IPS DF 6.9 (cell line): ENCODE measurements at regions not wholly inside any gene's neighbourhood (a gene's known extent, or its start where the extent isn't known, plus 50 kb on each side); places are given as distances from the start of the nearest gene placed in this dataset.

Experiments
- DNase-seq: peaks from one replicate; pipeline ENCODE4 v3.0.0-alpha.2; 2013; ENCODE audit warnings: low read depth, low spot score
- H3K27ac ChIP-seq: one replicate; pipeline ENCODE4 v1.5.1; 2013; ENCODE audit warnings: low read length, control low read depth
- H3K27me3 ChIP-seq: 2 replicates; pipeline ENCODE4 v1.6.1; 2013; ENCODE audit warnings: mild to moderate bottlenecking, low read length; ENCODE audit not compliant: control insufficient read depth, insufficient read depth
- H3K36me3 ChIP-seq: 2 replicates; pipeline ENCODE4 v1.6.1; 2013; ENCODE audit warnings: low read length; ENCODE audit not compliant: control insufficient read depth, insufficient read depth
- H3K4me1 ChIP-seq: 2 replicates; pipeline ENCODE4 v1.6.1; 2013; ENCODE audit warnings: low read length; ENCODE audit not compliant: control insufficient read depth, insufficient read depth
- H3K4me3 ChIP-seq: 2 replicates; pipeline ENCODE4 v1.5.1; 2013; ENCODE audit warnings: mild to moderate bottlenecking, low read length
- H3K9me3 ChIP-seq: 2 replicates; pipeline ENCODE4 v1.6.1; 2013; ENCODE audit warnings: low read length, inconsistent platforms; ENCODE audit not compliant: control insufficient read depth, insufficient read depth
- WGBS: extraction: QIAGEN DNeasy Blood & Tissue Kit; methylation state at CpG from one replicate; pipeline ENCODE4 v1.1.7; 2013; ENCODE audit warnings: mixed read lengths, missing lambda C conversion rate; ENCODE audit not compliant: insufficient read length, insufficient coverage; 5-methylcytosine and 5-hydroxymethylcytosine counted together

DNA sequence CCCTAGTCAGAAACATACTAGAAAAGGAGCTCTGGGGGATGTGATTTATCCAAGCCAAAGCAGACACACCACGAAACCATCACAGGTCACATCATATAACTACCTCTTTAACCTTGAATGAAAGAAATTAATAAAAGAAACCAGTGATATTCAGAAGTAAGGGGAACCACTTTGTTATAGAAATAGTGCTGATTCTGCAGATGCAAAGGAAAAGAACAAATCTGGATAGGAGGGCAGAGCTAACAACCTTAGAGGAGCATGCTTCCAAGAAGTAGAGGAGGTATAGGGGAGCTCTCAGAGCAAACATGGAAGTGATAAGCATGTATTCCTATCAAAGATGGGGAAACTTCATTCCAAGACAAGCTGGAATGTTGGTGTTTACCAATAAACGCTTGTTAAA, 117.0 kb upstream of the MDM1 start:
- Histone ChIP-seq H3K36me3 (no peaks in the 10 kb centered on the region), H3K4me3 (no peak overlapping the region), H3K27me3 (no peaks in the 10 kb centered on the region), H3K9me3 (no peaks in the 10 kb centered on the region), H3K4me1 (no peaks in the 10 kb centered on the region; the same call in 1 of the 2 replicates), H3K27ac (no peak overlapping the region)
- WGBS = no CpG with 5 or more reads among the region's 2 CpGs
- no peak for DNase-seq

DNA sequence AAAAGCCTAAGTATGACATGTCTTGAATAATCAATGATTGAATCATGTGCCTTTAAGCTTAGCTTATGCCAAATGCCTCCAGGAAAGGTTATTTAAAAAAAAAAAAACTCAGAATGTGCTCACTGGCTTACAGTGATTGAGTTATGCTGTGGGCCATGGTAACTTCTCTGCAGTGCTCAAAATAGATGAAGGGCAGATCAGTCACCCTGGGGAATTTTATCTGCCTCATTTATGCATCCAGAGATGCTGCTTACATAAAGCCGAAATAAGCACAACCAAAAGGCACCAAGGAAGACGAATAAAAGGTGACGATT, 118.7 kb upstream of the MDM1 start:
- Histone ChIP-seq H3K27ac (no peak overlapping the region), H3K4me3 (no peak overlapping the region), H3K27me3 (no peaks in the 10 kb centered on the region), H3K4me1 (no peaks in the 10 kb centered on the region; the same call in none of the 2 replicates), H3K9me3 (no peaks in the 10 kb centered on the region), H3K36me3 (no peaks in the 10 kb centered on the region)
- no peak for DNase-seq
- WGBS = no CpG with 5 or more reads among the region's 3 CpGs

DNA sequence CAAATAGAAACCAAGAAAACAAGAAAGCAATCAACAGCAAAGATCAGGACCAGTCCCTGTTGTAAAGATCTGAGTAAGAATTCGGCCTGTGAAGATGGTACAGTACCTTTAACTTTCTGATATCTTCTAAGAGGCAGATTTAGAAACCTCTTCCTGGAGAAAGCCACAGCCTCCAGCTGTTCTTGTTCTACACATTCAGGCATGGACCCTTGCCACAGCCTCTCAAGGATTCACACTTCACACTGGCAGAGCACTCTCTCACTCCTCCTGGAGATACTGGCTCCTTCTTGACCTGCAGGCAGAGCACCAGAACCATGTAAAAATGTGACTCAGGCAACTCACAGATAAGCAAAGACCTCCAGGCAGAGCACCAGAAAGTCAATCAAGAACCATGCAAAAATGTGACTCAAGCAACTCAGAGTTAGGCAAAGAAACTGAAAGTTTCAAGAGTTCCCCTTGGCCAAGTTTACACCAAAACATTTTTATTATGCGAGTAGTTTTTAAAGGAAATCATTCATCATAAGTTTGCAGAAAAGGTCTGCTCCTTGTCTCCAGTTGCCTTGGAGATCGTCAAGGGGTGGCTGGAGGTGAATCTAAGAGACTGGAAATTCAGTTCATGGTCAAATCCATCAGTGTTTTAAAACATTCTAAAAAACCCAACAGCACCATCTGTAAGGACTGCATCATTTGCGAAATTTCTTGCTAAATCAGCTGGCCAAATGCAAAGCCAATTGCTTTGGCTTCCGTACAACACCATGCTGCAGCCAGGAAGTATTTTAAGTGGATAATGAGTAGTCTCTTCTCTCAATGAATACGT, 119.3 kb upstream of the MDM1 start:
- no peaks in the 10 kb centered on the region for H3K9me3 ChIP-seq
- no peaks in the 10 kb centered on the region for H3K27me3 ChIP-seq
- no peak for DNase-seq
- no peaks in the 10 kb centered on the region for H3K36me3 ChIP-seq
- no peak overlapping the region for H3K27ac ChIP-seq
- H3K4me1 ChIP-seq = no peaks in the 10 kb centered on the region; the same call in none of the 2 replicates
- H3K4me3 ChIP-seq = no peak overlapping the region
- WGBS = no CpG with 5 or more reads among the region's 6 CpGs

DNA sequence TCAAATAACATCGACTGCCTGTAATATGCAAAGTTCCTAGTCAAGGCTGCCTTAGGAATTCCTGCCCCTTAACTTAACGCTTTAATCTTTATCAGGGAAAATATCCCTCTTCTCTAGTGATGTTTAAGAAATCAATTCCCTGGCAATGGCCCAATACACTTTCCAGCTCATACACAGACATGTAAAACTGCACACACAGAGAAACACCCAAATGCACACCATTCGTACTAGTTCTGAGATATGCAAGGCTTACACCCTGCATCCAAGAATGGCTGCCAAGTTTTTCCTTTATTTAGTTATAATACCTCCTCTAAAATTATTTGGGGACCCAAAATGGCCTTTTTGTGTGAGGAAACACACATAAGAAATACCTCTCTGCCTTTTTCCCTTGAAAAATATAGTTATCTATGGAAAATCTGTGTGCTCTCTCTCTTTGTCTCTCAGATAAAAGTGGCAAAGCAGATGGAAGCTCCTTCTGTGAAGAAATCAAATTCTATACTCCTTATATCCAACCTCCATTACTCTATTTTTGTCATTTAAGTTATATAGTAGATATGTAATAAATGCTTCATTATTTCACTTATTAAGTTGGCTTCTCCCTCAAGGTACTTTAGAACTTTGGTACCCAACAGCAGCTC, 120.0 kb upstream of the MDM1 start:
- no peak for DNase-seq
- H3K36me3 ChIP-seq = no peaks in the 10 kb centered on the region
- no CpG with 5 or more reads among the region's 3 CpGs for WGBS
- no peak overlapping the region for H3K4me3 ChIP-seq
- no peaks in the 10 kb centered on the region for H3K27me3 ChIP-seq
- H3K4me1 ChIP-seq = no peaks in the 10 kb centered on the region; the same call in none of the 2 replicates
- H3K9me3 ChIP-seq = no peaks in the 10 kb centered on the region
- no peak overlapping the region for H3K27ac ChIP-seq

GRCh38 chr12:68453278-68453677, 121.1 kb upstream of the MDM1 start:
- DNase-seq = no peak
- Histone ChIP-seq H3K27ac (no peak overlapping the region), H3K27me3 (no peaks in the 10 kb centered on the region), H3K4me1 (no peaks in the 10 kb centered on the region; the same call in none of the 2 replicates), H3K4me3 (no peak overlapping the region), H3K36me3 (no peaks in the 10 kb centered on the region), H3K9me3 (no peaks in the 10 kb centered on the region)
- WGBS = no CpG with 5 or more reads among the region's 3 CpGs

DNA sequence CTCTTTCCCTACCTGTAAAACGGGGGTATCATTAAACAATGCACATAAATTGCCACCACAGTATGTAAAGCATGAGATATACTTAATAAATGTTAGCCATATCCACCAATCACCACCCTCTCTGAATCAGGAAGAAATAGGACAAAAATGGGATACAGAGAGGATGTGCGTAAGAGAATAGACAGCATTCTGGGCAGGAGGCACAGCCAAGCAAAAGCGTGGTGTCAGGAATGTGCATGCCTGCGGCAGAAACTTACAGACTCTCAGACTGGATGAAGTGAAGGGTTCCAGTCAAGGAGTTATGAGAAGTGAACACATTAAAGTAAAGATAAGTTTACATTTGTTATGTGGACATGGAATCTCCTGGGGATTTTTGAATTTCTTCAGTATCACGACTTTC, 121.7 kb upstream of the MDM1 start:
- no peaks in the 10 kb centered on the region for H3K27me3 ChIP-seq
- H3K4me1 ChIP-seq = no peaks in the 10 kb centered on the region; the same call in 1 of the 2 replicates
- H3K27ac ChIP-seq = no peak overlapping the region
- H3K4me3 ChIP-seq = no peak overlapping the region
- no peaks in the 10 kb centered on the region for H3K9me3 ChIP-seq
- no peaks in the 10 kb centered on the region for H3K36me3 ChIP-seq
- no peak for DNase-seq
- WGBS = no CpG with 5 or more reads among the region's 5 CpGs

DNA sequence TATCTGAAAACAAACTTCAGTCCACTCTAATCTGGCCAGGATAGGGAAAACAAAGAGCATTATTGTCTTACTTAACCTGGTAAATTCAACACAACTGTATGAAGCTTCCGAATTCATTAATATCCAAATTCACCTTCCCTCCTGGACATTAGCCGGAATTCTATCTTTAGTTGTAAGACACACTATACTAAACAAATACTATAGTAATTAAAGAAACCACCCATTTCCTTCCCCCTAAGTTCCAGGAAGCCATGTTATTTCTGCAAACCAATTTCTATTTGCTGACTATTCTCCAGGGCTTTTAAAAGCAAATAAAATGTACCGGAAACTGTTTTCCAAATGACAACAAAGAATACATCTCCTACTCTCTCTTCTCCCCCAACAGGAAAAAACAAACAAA, 122.7 kb upstream of the MDM1 start:
- WGBS = no CpG with 5 or more reads among the region's 3 CpGs
- Histone ChIP-seq H3K9me3 (no peaks in the 10 kb centered on the region), H3K36me3 (no peaks in the 10 kb centered on the region), H3K4me3 (no peak overlapping the region), H3K27ac (no peak overlapping the region), H3K4me1 (no peaks in the 10 kb centered on the region; the same call in 1 of the 2 replicates), H3K27me3 (no peaks in the 10 kb centered on the region)
- DNase-seq = no peak

DNA sequence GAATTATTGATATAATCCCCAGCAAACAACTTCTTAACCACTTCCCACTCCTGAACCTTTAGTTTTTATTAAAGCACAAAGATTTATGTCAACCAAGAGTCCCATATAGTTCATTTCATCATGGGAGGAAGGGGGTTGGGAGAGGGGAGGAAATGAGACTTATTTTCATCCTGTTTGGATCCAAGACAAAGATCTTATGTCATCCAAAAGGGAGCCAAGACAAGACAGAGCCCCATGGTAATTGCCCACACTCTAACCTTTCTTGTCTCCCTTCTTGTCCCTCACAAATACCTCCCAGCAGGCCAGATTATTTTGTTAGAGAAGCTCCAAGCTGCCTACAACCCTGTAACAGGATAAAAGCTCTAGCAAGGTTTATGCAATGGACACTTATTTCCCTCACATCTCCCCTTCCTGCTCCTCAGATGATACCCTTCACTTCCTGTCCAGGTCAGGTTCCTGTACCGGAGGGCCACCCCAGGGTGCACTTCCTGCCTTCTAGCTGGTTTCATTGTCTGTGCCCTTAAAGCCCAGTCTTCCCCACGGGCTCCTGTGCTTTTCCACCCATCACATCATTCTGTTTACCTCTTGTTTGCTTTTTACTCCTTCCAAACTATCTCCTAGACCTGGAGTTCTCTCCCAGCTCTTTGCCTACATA, 123.7 kb upstream of the MDM1 start:
- Histone ChIP-seq H3K27ac (no peak overlapping the region), H3K4me1 (no peaks in the 10 kb centered on the region; the same call in 1 of the 2 replicates), H3K27me3 (no peaks in the 10 kb centered on the region), H3K9me3 (no peaks in the 10 kb centered on the region), H3K36me3 (no peaks in the 10 kb centered on the region), H3K4me3 (no peak overlapping the region)
- no CpG with 5 or more reads among the region's 2 CpGs for WGBS
- no peak for DNase-seq

DNA sequence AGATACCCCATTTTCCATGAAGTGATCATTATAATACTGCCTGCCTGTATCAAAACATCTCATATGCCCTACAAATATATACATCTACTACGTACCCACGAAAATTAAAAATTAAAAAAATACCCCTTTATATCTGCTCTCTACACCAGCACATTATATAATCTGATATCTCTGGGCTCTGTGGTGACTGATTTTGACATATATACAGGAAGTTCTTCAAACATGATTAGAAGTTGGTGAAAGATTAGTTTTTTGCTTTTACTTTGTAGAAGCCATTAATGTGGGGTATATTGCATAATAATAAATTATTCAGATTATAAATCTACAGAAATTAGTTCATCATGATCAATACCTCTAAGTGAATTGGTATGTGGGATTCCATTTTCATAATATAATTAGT, 126.7 kb upstream of the MDM1 start:
- DNase-seq = no peak
- Histone ChIP-seq H3K27me3 (no peaks in the 10 kb centered on the region), H3K27ac (no peak overlapping the region), H3K9me3 (no peaks in the 10 kb centered on the region), H3K4me1 (no peaks in the 10 kb centered on the region; the same call in 1 of the 2 replicates), H3K4me3 (no peak overlapping the region), H3K36me3 (no peaks in the 10 kb centered on the region)
- 100% methylated on average over 2 of the region's 2 CpGs for WGBS

- no peak for DNase-seq
- H3K9me3 ChIP-seq = no peaks in the 10 kb centered on the region
- H3K27ac ChIP-seq = no peak overlapping the region
- no peaks in the 10 kb centered on the region; the same call in 1 of the 2 replicates for H3K4me1 ChIP-seq
- no peaks in the 10 kb centered on the region for H3K27me3 ChIP-seq
- no CpG with 5 or more reads among the region's 1 CpG for WGBS
- no peak overlapping the region for H3K4me3 ChIP-seq
- no peaks in the 10 kb centered on the region for H3K36me3 ChIP-seq
Measured at GRCh38 chr12:68460236-68460635, 128.1 kb upstream of the MDM1 start.
